K562 (cell line): ENCODE measurements at regions not wholly inside any gene's neighbourhood (a gene's known extent, or its start where the extent isn't known, plus 50 kb on each side); places are given as distances from the start of the nearest gene placed in this dataset.

Source experiments
- BDP1 ChIP-seq: IDR thresholded peaks from 3 replicates; pipeline ENCODE4 v1.6.1; 2011; ENCODE audit not compliant: insufficient read length, insufficient read depth
- ELK3 ChIP-seq: fragments of 450-650 bp; formaldehyde crosslinking; IDR thresholded peaks from 2 replicates; pipeline ENCODE4 v1.4.0; 2020; ENCODE audit warnings: mild to moderate bottlenecking
- RBM14 ChIP-seq: fragments of 200-400 bp; formaldehyde crosslinking; IDR thresholded peaks from 2 replicates; pipeline ENCODE4 v1.6.1; 2018; ENCODE audit warnings: low read depth, mild to moderate bottlenecking, low read length, moderate library complexity, borderline replicate concordance; ENCODE audit not compliant: insufficient read depth
- TF ChIP-seq, protein P1 (sequence below), 2 experiments: fragments of 450-650 bp; IDR thresholded peaks; 2 replicates each; pipeline ENCODE4 v1.6.1; 2016; ENCODE audit warnings: mild to moderate bottlenecking in 2 of 2, borderline replicate concordance in 1 of 2, low read depth in 1 of 2, moderate library complexity in 1 of 2
- TF ChIP-seq, protein P2 (sequence below): IDR thresholded peaks from 2 replicates; pipeline ENCODE4 v1.6.1; 2014; ENCODE audit warnings: antibody characterized with exemption
- TF ChIP-seq, protein P3 (sequence below): fragments of 450-650 bp; IDR thresholded peaks from 2 replicates; pipeline ENCODE4 v1.6.1; 2018; ENCODE audit warnings: mild to moderate bottlenecking, low read depth; ENCODE audit not compliant: partially characterized antibody
- TF ChIP-seq, protein P4 (sequence below), 2 experiments: IDR thresholded peaks; 2 replicates each; pipeline ENCODE4 v1.6.1; 2011; ENCODE audit warnings: borderline replicate concordance in 1 of 2, control low read depth in 1 of 2, low read depth in 1 of 2, low read length in 1 of 2, mild to moderate bottlenecking in 1 of 2, mixed read lengths in 1 of 2, moderate library complexity in 1 of 2; ENCODE audit not compliant: insufficient read depth in 1 of 2, insufficient read length in 1 of 2, poor library complexity in 1 of 2, severe bottlenecking in 1 of 2; ENCODE audit errors: extremely low read depth in 1 of 2

DNA sequence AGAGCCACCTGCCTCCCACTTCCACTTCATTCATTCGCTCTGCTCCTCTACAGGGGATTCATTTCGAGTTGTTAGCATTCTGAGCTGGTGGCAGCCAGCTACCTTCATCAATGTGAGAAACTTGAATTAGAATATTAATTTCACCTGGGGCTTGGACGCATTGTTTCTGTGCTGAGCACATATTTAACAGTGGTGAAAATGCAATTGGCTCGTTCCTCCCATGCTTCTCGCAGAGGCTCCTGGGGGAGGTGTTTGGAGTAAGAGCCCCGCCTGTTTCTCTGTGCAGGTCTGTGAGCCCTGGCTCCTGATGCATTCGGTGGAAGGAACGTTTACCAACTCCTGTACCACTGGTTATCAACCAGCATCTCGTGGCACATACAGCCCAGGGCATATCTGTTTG is 141.5 kb downstream of the AACS start (continued):
- TF ChIP-seq, protein P1, sequence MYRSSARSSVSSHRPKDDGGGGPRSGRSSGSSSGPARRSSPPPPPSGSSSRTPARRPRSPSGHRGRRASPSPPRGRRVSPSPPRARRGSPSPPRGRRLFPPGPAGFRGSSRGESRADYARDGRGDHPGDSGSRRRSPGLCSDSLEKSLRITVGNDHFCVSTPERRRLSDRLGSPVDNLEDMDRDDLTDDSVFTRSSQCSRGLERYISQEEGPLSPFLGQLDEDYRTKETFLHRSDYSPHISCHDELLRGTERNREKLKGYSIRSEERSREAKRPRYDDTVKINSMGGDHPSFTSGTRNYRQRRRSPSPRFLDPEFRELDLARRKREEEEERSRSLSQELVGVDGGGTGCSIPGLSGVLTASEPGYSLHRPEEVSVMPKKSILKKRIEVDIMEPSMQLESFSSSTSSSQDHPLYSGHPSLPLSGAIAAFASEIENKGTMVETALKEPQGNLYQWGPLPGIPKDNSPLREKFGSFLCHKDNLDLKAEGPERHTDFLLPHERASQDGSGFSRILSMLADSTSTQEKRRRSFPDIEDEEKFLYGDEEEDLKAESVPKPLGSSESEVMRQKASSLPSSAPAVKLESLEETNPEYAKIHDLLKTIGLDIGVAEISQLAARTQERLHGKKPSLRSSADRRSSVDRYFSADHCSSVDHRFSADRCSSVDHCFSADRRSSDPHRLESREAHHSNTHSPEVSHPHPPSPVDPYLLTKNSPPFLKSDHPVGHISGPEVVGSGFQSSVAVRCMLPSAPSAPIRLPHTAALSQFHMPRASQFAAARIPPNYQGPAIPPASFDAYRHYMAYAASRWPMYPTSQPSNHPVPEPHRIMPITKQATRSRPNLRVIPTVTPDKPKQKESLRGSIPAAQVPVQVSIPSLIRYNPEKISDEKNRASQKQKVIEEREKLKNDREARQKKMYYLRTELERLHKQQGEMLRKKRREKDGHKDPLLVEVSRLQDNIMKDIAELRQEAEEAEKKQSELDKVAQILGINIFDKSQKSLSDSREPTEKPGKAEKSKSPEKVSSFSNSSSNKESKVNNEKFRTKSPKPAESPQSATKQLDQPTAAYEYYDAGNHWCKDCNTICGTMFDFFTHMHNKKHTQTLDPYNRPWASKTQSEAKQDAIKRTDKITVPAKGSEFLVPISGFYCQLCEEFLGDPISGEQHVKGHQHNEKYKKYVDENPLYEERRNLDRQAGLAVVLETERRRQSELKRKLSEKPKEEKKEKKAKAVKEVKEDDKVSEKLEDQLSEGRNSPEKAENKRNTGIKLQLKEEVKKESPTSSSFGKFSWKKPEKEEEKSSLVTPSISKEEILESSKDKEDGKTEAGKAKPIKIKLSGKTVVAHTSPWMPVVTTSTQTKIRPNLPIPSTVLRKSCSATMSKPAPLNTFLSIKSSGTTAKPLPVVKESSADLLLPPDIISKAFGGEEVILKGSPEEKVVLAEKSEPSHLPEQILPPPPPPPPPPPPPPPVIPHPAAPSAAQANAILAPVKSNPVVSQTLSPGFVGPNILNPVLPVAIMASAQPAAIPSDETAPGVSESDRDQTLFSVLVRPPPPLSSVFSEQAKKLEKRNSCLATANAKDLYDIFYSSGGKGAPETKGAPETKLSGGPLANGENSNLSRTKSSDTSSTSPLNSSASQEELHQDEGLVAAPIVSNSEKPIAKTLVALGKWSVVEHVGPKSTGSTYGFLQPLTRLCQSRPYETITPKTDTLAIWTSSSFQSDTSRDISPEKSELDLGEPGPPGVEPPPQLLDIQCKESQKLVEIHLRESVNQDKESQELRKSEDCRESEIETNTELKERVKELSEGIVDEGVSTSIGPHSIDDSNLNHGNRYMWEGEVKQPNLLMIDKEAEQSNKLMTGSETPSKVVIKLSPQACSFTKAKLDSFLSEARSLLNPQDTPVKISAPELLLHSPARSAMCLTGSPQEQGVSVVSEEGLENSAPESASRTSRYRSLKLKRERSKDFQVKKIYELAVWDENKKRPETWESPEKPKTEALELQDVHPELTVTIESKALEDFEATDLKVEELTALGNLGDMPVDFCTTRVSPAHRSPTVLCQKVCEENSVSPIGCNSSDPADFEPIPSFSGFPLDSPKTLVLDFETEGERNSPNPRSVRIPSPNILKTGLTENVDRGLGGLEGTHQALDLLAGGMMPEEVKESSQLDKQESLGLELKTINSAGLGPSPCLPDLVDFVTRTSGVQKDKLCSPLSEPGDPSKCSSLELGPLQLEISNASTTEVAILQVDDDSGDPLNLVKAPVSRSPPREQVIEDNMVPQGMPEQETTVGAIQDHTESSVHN (IDR thresholded peaks at IDR 0.05; ENCODE audit: borderline replicate concordance in 1 of 2, low read depth in 1 of 2) = no peak
- TF ChIP-seq ELK3 (CRISPR knock-in tag) = no peak
- TF ChIP-seq, protein P2, sequence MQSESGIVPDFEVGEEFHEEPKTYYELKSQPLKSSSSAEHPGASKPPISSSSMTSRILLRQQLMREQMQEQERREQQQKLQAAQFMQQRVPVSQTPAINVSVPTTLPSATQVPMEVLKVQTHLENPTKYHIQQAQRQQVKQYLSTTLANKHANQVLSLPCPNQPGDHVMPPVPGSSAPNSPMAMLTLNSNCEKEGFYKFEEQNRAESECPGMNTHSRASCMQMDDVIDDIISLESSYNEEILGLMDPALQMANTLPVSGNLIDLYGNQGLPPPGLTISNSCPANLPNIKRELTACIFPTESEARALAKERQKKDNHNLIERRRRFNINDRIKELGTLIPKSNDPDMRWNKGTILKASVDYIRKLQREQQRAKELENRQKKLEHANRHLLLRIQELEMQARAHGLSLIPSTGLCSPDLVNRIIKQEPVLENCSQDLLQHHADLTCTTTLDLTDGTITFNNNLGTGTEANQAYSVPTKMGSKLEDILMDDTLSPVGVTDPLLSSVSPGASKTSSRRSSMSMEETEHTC = no peak
- TF ChIP-seq, protein P3, sequence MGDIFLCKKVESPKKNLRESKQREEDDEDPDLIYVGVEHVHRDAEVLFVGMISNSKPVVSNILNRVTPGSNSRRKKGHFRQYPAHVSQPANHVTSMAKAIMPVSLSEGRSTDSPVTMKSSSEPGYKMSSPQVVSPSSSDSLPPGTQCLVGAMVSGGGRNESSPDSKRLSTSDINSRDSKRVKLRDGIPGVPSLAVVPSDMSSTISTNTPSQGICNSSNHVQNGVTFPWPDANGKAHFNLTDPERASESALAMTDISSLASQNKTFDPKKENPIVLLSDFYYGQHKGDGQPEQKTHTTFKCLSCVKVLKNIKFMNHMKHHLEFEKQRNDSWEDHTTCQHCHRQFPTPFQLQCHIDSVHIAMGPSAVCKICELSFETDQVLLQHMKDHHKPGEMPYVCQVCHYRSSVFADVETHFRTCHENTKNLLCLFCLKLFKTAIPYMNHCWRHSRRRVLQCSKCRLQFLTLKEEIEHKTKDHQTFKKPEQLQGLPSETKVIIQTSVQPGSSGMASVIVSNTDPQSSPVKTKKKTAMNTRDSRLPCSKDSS = no peak
- no peak for TF ChIP-seq RBM14
- TF ChIP-seq, protein P4, sequence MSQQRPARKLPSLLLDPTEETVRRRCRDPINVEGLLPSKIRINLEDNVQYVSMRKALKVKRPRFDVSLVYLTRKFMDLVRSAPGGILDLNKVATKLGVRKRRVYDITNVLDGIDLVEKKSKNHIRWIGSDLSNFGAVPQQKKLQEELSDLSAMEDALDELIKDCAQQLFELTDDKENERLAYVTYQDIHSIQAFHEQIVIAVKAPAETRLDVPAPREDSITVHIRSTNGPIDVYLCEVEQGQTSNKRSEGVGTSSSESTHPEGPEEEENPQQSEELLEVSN (IDR thresholded peaks at IDR 0.05; ENCODE audit: borderline replicate concordance in 1 of 2, extremely low read depth in 1 of 2, insufficient read depth in 1 of 2, insufficient read length in 1 of 2, low read depth in 1 of 2, low read length in 1 of 2, poor library complexity in 1 of 2, severe bottlenecking in 1 of 2) = no peak
- no peak for TF ChIP-seq BDP1
